ENCODE measurements at regions not wholly inside any gene's neighbourhood (a gene's known extent, or its start where the extent isn't known, plus 50 kb on each side); places are given as distances from the start of the nearest gene placed in this dataset.

DNA sequence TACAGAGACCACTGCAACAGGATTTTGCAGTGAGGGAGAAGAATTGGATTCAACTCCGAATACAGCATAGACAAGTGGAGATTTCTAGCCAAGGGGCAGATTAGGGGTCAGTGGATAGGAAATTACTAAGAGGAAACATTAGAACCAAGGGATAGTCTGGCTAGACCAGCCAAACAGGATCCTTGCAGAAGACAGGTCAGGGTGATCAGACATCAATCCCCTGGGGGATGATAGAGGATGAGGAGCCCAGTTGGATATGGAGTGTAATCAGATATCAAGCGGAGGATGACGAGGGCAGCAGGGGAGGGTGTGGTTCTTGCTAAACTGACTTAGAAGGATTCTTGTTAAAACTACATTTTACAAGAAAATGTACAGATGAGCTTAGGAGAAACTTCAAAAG is 424.4 kb downstream of the DAD1 start:
- TF ChIP-seq, protein P1, sequence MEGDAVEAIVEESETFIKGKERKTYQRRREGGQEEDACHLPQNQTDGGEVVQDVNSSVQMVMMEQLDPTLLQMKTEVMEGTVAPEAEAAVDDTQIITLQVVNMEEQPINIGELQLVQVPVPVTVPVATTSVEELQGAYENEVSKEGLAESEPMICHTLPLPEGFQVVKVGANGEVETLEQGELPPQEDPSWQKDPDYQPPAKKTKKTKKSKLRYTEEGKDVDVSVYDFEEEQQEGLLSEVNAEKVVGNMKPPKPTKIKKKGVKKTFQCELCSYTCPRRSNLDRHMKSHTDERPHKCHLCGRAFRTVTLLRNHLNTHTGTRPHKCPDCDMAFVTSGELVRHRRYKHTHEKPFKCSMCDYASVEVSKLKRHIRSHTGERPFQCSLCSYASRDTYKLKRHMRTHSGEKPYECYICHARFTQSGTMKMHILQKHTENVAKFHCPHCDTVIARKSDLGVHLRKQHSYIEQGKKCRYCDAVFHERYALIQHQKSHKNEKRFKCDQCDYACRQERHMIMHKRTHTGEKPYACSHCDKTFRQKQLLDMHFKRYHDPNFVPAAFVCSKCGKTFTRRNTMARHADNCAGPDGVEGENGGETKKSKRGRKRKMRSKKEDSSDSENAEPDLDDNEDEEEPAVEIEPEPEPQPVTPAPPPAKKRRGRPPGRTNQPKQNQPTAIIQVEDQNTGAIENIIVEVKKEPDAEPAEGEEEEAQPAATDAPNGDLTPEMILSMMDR (IDR thresholded peaks at IDR 0.05): no peak
- no peak for TF ChIP-seq EP300 (IDR thresholded peaks at IDR 0.05)
- no peak for TF ChIP-seq POLR2A (IDR thresholded peaks at IDR 0.05)
